ENCODE measurements at regions not wholly inside any gene's neighbourhood (a gene's known extent, or its start where the extent isn't known, plus 50 kb on each side); places are given as distances from the start of the nearest gene placed in this dataset.
"Not testable (repeated sequence)": the region's sequence is repeated elsewhere in the genome, so short reads cannot be mapped to it uniquely, and the experiment has no call there.

- intact Hi-C loops (cut with micrococcal nuclease); BruUV-seq (replicated peaks); H3K27me3 ChIP-seq (ENCODE audit: insufficient read depth, low read length); H2AFZ ChIP-seq (ENCODE audit: low read depth, low read length, poor library complexity, severe bottlenecking); H3K4me1 ChIP-seq (ENCODE audit: control insufficient read depth in 1 of 2, insufficient read depth in 2 of 2, low read length in 2 of 2); CTCF ChIA-PET; H3K79me2 ChIP-seq (ENCODE audit: insufficient read depth, low read length); H3K4me3 ChIP-seq (replicated peaks in 1 of 2; ENCODE audit: low read depth in 1 of 2, low read length in 2 of 2); RAD21 ChIA-PET (ENCODE audit: low non-redundant PET in 1 of 2, low total read pairs in 2 of 2, uncharacterized antibody in 2 of 2, unreplicated experiment in 2 of 2); H3K27ac ChIP-seq (ENCODE audit: low read depth, low read length); H3K9ac ChIP-seq (ENCODE audit: low read length); DNase-seq (ENCODE audit: low read depth, low spot score); H3K9me3 ChIP-seq (ENCODE audit: control insufficient read depth in 1 of 2, insufficient read depth in 1 of 2, low read depth in 1 of 2, low read length in 2 of 2); H4K20me1 ChIP-seq (ENCODE audit: insufficient read depth); H3K9me2 ChIP-seq (ENCODE audit: insufficient read depth); POLR2A ChIA-PET; H3K4me2 ChIP-seq (ENCODE audit: low read length); ATAC-seq; H3K36me3 ChIP-seq (ENCODE audit: control insufficient read depth in 1 of 2, insufficient read depth in 2 of 2, low read length in 2 of 2): not testable (repeated sequence)
Measured at GRCh38 chr14:40629551-40630137, 977.0 kb upstream of the LRFN5 start.

- TF ChIP-seq SIN3A (IDR thresholded peaks at IDR 0.05; ENCODE audit: low read depth): no peak
- TF ChIP-seq ZNF274 (IDR thresholded peaks at IDR 0.05; ENCODE audit: low read depth, low read length): no peak
- no peak for TF ChIP-seq POLR2AphosphoS5 (IDR thresholded peaks at IDR 0.05; ENCODE audit: low read depth, low read length)
- no peak for TF ChIP-seq EZH2 (IDR thresholded peaks at IDR 0.05)
- TF ChIP-seq RAD21 (IDR thresholded peaks at IDR 0.05; ENCODE audit: low read depth): no peak
- TF ChIP-seq ZBTB33 (IDR thresholded peaks at IDR 0.05; ENCODE audit: extremely low read depth, insufficient replicate concordance, low read length): no peak
- TF ChIP-seq EGR1 (IDR thresholded peaks at IDR 0.05; ENCODE audit: low read depth): no peak
- TF ChIP-seq REST (IDR thresholded peaks at IDR 0.05; ENCODE audit: low read depth): no peak
- no peak for TF ChIP-seq ATF3 (IDR thresholded peaks at IDR 0.05)
- no peak for TF ChIP-seq SP1 (IDR thresholded peaks at IDR 0.05; ENCODE audit: low read depth)
- no peak for TF ChIP-seq JUND (IDR thresholded peaks at IDR 0.05)
- TF ChIP-seq YY1 (IDR thresholded peaks at IDR 0.05; ENCODE audit: extremely low read depth, insufficient replicate concordance, low read depth, low read length): no peak
- TF ChIP-seq MAX (IDR thresholded peaks at IDR 0.05): no peak
Measured at GRCh38 chr14:40629144-40629543, 977.5 kb upstream of the LRFN5 start.

More at GRCh38 chr14:40629144-40629543, 977.5 kb upstream of the LRFN5 start:
- no peaks in the 10 kb centered on the region for H3K36me3 ChIP-seq (ENCODE audit: control insufficient read depth in 1 of 2, insufficient read depth in 2 of 2, low read length in 2 of 2)
- H2AFZ ChIP-seq (ENCODE audit: low read depth, low read length, poor library complexity, severe bottlenecking): no peak overlapping the region
- no peak for DNase-seq (ENCODE audit: low read depth, low spot score)
- H4K20me1 ChIP-seq (ENCODE audit: insufficient read depth): no peaks in the 10 kb centered on the region
- ATAC-seq: no peak
- no peaks in the 10 kb centered on the region for H3K79me2 ChIP-seq (ENCODE audit: insufficient read depth, low read length)
- H3K4me2 ChIP-seq (ENCODE audit: low read length): no peak overlapping the region
- H3K4me3 ChIP-seq (replicated peaks in 1 of 2; ENCODE audit: low read depth in 1 of 2, low read length in 2 of 2): no peak overlapping the region
- H3K27me3 ChIP-seq (ENCODE audit: insufficient read depth, low read length): no peaks in the 10 kb centered on the region
- H3K9ac ChIP-seq (ENCODE audit: low read length): no peak overlapping the region
- no peaks in the 10 kb centered on the region; a peak in 2 of 4 replicates for H3K9me3 ChIP-seq (ENCODE audit: control insufficient read depth in 1 of 2, insufficient read depth in 1 of 2, low read depth in 1 of 2, low read length in 2 of 2)
- RAD21 ChIA-PET (ENCODE audit: low non-redundant PET in 1 of 2, low total read pairs in 2 of 2, uncharacterized antibody in 2 of 2, unreplicated experiment in 2 of 2): no interaction called here
- CTCF ChIA-PET: no interaction called here
- POLR2A ChIA-PET: no interaction called here
- no peak overlapping the region for H3K27ac ChIP-seq (ENCODE audit: low read depth, low read length)
- no TSS peak for BruUV-seq (replicated peaks)
- no peaks in the 10 kb centered on the region for H3K4me1 ChIP-seq (ENCODE audit: control insufficient read depth in 1 of 2, insufficient read depth in 2 of 2, low read length in 2 of 2)
- intact Hi-C loops (cut with micrococcal nuclease): no loop called here
- H3K9me2 ChIP-seq (ENCODE audit: insufficient read depth): no peaks in the 10 kb centered on the region
